ENCODE measurements at regions not wholly inside any gene's neighbourhood (a gene's known extent, or its start where the extent isn't known, plus 50 kb on each side); places are given as distances from the start of the nearest gene placed in this dataset.
"Not testable (repeated sequence)": the region's sequence is repeated elsewhere in the genome, so short reads cannot be mapped to it uniquely, and the experiment has no call there.

DNA sequence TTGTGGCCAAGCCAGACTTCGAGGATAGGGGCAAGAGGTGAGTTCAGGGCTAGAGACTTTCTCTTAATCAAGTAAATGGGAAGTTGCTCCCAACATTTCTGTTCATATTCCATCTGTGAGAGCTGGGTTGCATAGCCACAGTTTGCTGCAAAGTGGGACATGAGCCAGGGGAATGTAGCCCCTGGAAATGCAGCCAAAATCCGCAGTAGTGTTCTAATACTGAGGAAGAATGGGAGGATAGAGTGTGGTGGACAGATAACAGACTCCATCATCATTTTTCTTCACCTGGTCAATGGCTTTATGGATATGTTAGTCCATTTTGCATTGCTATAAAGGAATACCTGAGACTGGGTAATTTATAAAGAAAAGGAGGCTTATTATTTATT, 177.7 kb downstream of the SKIDA1 start:
- Histone ChIP-seq H3K36me3 (ENCODE audit: control insufficient read depth, insufficient read depth, low read length) (no peaks in the 10 kb centered on the region), H3K9me3 (ENCODE audit: control insufficient read depth, low read length) (no peaks in the 10 kb centered on the region), H3K4me3 (ENCODE audit: insufficient read depth, low read depth, low read length, poor library complexity, severe bottlenecking) (no peak overlapping the region), H3K27me3 (replicated peaks; ENCODE audit: control insufficient read depth, insufficient read depth, low read length, poor library complexity, severe bottlenecking) (no peaks in the 10 kb centered on the region), H3K4me1 (ENCODE audit: control insufficient read depth, insufficient read depth, low read length, poor library complexity, severe bottlenecking) (no peaks in the 10 kb centered on the region), H3K27ac (ENCODE audit: insufficient read depth, low read length, poor library complexity, severe bottlenecking) (no peak overlapping the region)
- DNase-seq, result no peak

- no peak for DNase-seq
- no peaks in the 10 kb centered on the region for H3K27me3 ChIP-seq (replicated peaks; ENCODE audit: control insufficient read depth, insufficient read depth, low read length, poor library complexity, severe bottlenecking)
- no peaks in the 10 kb centered on the region for H3K4me1 ChIP-seq (ENCODE audit: control insufficient read depth, insufficient read depth, low read length, poor library complexity, severe bottlenecking)
- H3K36me3 ChIP-seq (ENCODE audit: control insufficient read depth, insufficient read depth, low read length), result no peaks in the 10 kb centered on the region
- H3K27ac ChIP-seq (ENCODE audit: insufficient read depth, low read length, poor library complexity, severe bottlenecking), result no peak overlapping the region
- no peak overlapping the region for H3K4me3 ChIP-seq (ENCODE audit: insufficient read depth, low read depth, low read length, poor library complexity, severe bottlenecking)
- H3K9me3 ChIP-seq (ENCODE audit: control insufficient read depth, low read length), result no peaks in the 10 kb centered on the region
Observed at GRCh38 chr10:21347043-21347784, 178.3 kb downstream of the SKIDA1 start.

DNA sequence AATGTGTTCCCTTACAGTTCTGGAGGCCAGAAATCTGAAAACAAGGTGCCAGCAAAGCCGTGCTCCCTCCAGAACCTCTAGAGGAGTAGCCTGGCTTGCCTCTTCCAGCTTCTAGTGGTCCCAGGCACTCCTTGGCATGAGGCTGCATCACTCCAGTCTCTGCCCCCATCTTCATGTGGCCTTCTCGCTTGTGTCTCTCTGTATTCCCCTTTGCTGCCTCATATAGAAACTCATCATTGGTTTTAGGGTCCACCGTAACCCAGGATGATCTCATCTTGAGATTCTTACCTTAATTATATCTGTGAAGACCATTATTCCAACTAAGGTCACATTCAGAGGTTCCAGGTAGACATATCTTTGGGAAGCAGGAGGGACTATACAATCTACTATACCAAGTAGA, 182.4 kb downstream of the SKIDA1 start:
- Histone ChIP-seq H3K27ac (ENCODE audit: insufficient read depth, low read length, poor library complexity, severe bottlenecking) (no peak overlapping the region), H3K4me3 (ENCODE audit: insufficient read depth, low read depth, low read length, poor library complexity, severe bottlenecking) (no peak overlapping the region)
- DNase-seq, result no peak

DNA sequence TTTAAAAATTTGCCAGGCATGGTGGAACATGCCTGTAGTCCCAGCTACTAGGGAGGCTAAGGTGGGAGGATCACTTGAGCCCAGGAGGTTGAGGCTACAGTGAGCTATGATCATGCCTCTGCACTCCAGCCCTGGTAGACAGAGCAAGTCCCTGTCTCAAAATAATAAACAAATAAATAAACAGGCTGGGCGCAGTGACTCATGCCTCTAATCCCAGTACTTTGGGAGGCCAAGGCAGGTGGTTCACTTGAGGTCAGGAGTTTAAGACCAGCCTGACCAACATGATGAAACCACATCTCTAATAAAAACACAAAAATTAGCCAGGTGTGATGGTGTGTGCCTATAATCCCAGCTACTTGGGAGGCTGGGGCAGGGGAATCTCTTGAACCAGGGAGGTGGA, 183.0 kb downstream of the SKIDA1 start:
- DNase-seq; H3K9me3 ChIP-seq (ENCODE audit: control insufficient read depth, low read length); H3K36me3 ChIP-seq (ENCODE audit: control insufficient read depth, insufficient read depth, low read length); H3K27ac ChIP-seq (ENCODE audit: insufficient read depth, low read length, poor library complexity, severe bottlenecking); H3K27me3 ChIP-seq (replicated peaks; ENCODE audit: control insufficient read depth, insufficient read depth, low read length, poor library complexity, severe bottlenecking); H3K4me3 ChIP-seq (ENCODE audit: insufficient read depth, low read depth, low read length, poor library complexity, severe bottlenecking); H3K4me1 ChIP-seq (ENCODE audit: control insufficient read depth, insufficient read depth, low read length, poor library complexity, severe bottlenecking): not testable (repeated sequence)

More for the DNA sequence above, 182.4 kb downstream of the SKIDA1 start:
- Histone ChIP-seq H3K9me3 (ENCODE audit: control insufficient read depth, low read length) (no peaks in the 10 kb centered on the region), H3K27me3 (replicated peaks; ENCODE audit: control insufficient read depth, insufficient read depth, low read length, poor library complexity, severe bottlenecking) (no peaks in the 10 kb centered on the region), H3K4me1 (ENCODE audit: control insufficient read depth, insufficient read depth, low read length, poor library complexity, severe bottlenecking) (no peaks in the 10 kb centered on the region), H3K36me3 (ENCODE audit: control insufficient read depth, insufficient read depth, low read length) (no peaks in the 10 kb centered on the region)

DNA sequence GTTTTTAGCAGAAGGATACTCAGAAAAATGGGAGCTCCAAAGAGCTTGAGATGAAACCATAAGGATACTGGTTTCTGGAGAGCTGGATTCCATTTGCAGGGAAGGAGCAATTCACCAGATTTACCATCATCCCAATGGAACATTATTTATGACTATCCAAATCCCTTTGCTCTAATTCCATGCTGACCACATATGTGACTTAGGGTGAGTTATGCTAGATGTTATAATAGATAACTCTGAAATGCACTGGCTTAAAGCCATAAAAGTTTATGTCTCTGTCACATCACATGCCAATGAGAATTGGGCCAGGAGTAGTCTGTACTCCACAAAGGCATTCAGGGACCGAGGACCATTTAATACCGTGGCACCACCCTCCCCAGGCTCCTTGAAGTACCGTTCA, 185.2 kb downstream of the SKIDA1 start:
- Histone ChIP-seq H3K27ac (ENCODE audit: insufficient read depth, low read length, poor library complexity, severe bottlenecking) (no peak overlapping the region), H3K4me3 (ENCODE audit: insufficient read depth, low read depth, low read length, poor library complexity, severe bottlenecking) (no peak overlapping the region), H3K36me3 (ENCODE audit: control insufficient read depth, insufficient read depth, low read length) (no peaks in the 10 kb centered on the region), H3K9me3 (ENCODE audit: control insufficient read depth, low read length) (no peaks in the 10 kb centered on the region), H3K27me3 (replicated peaks; ENCODE audit: control insufficient read depth, insufficient read depth, low read length, poor library complexity, severe bottlenecking) (no peaks in the 10 kb centered on the region), H3K4me1 (ENCODE audit: control insufficient read depth, insufficient read depth, low read length, poor library complexity, severe bottlenecking) (no peaks in the 10 kb centered on the region)
- no peak for DNase-seq

GRCh38 chr10:21337171-21337792, 188.2 kb downstream of the SKIDA1 start:
- no peak overlapping the region for H3K27ac ChIP-seq (ENCODE audit: insufficient read depth, low read length, poor library complexity, severe bottlenecking)
- no peaks in the 10 kb centered on the region for H3K9me3 ChIP-seq (ENCODE audit: control insufficient read depth, low read length)
- no peak for DNase-seq
- H3K36me3 ChIP-seq (ENCODE audit: control insufficient read depth, insufficient read depth, low read length), result no peaks in the 10 kb centered on the region
- no peak overlapping the region for H3K4me3 ChIP-seq (ENCODE audit: insufficient read depth, low read depth, low read length, poor library complexity, severe bottlenecking)
- H3K4me1 ChIP-seq (ENCODE audit: control insufficient read depth, insufficient read depth, low read length, poor library complexity, severe bottlenecking), result no peaks in the 10 kb centered on the region
- no peaks in the 10 kb centered on the region for H3K27me3 ChIP-seq (replicated peaks; ENCODE audit: control insufficient read depth, insufficient read depth, low read length, poor library complexity, severe bottlenecking)

DNA sequence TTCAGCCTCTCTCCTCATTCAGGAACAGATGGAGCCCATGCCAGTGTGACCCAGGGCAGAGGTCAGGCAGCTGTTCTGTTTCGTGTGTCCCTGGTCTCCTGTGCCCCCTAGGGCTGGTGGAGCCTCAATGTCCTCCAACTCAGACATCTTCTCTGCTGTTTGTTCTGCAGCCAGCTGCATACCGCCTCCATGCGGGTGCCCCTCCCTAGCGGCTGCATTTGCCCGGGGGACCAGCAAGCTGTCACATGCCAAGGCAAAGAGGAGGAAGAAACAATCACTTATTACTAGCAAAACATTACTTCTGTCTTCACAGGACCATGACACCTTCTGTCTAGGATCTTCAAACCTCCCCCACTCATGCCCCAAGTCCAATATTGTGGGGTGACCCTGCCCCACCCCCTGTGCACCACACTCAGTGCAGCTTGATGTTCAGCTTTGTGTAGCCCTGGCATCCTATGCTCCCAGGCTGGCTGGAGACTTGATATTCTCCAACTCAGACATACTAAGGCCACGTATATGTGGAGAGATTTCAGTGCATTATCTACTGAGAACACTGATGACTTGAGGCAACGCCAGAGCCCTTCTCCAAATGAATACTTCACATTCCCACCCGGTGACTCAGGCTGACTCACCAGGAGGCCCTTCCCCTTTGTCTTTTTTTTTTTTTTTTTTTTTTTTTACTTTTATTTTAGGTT, 188.9 kb downstream of the SKIDA1 start:
- H3K4me3 ChIP-seq (ENCODE audit: insufficient read depth, low read depth, low read length, poor library complexity, severe bottlenecking), result no peak overlapping the region
- H3K4me1 ChIP-seq (ENCODE audit: control insufficient read depth, insufficient read depth, low read length, poor library complexity, severe bottlenecking), result no peaks in the 10 kb centered on the region
- no peaks in the 10 kb centered on the region for H3K36me3 ChIP-seq (ENCODE audit: control insufficient read depth, insufficient read depth, low read length)
- H3K27me3 ChIP-seq (replicated peaks; ENCODE audit: control insufficient read depth, insufficient read depth, low read length, poor library complexity, severe bottlenecking), result no peaks in the 10 kb centered on the region
- H3K27ac ChIP-seq (ENCODE audit: insufficient read depth, low read length, poor library complexity, severe bottlenecking), result no peak overlapping the region
- DNase-seq, result no peak
- no peaks in the 10 kb centered on the region for H3K9me3 ChIP-seq (ENCODE audit: control insufficient read depth, low read length)

DNA sequence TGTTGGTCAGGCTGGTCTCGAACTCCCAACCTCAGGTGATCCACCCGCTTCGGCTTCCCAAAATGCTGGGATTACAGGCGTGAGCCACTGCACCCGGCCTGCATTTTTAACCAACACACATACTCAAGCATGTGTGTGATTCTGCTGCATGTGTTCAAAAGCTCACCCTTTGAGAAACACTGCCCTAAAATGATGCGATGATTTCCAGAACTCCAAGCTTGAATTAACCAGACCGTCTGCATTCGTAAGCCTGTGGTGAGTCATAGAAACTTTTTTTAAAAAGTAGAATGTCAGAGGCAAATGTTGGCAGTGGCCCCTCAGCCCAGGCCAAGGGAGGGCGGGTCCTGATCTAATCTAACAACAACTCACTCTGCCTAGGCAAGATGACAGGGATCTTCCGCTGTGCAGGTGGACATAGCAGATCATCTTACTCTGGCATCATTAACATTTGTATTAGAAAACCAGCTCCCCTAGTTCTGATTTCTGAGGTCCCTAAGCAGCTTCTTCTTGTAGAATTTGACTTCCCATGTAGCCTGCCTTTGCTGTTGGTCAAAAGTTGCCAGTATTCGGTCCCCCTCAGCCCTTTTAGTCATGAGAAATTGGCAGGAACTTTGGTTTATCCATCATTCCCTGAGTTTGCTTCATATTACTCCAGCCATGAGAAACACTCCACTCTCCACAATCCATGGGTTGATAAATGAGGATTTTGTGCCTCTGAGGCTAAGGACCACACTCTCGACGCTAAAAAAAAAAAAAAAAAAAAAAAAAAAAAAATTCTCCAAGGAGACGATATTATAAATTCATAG, 190.4 kb downstream of the SKIDA1 start:
- Histone ChIP-seq H3K9me3 (ENCODE audit: control insufficient read depth, low read length) (no peaks in the 10 kb centered on the region), H3K4me3 (ENCODE audit: insufficient read depth, low read depth, low read length, poor library complexity, severe bottlenecking) (no peak overlapping the region), H3K27ac (ENCODE audit: insufficient read depth, low read length, poor library complexity, severe bottlenecking) (no peak overlapping the region), H3K27me3 (replicated peaks; ENCODE audit: control insufficient read depth, insufficient read depth, low read length, poor library complexity, severe bottlenecking) (no peaks in the 10 kb centered on the region), H3K36me3 (ENCODE audit: control insufficient read depth, insufficient read depth, low read length) (no peaks in the 10 kb centered on the region), H3K4me1 (ENCODE audit: control insufficient read depth, insufficient read depth, low read length, poor library complexity, severe bottlenecking) (no peaks in the 10 kb centered on the region)
- no peak for DNase-seq

DNA sequence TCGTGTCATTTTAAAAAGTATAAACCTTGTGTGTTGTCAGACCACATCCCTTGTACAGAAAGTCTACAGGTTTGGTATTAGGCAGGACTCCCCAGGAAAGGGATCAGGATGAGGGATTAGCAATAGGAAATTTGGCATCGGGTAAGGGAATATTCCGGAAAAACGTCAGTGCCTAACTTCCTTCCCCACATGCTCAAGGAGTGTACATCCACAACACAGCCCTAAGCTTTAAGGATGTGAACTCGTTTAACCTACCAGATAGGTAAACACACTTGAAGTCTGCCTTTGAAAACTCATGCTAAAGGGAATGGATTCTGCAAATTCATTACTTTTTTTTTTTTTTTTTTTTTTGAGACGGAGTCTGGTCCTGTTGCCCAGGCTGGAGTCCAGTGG, 194.9 kb downstream of the SKIDA1 start:
- Histone ChIP-seq H3K36me3 (ENCODE audit: control insufficient read depth, insufficient read depth, low read length) (no peaks in the 10 kb centered on the region), H3K27me3 (replicated peaks; ENCODE audit: control insufficient read depth, insufficient read depth, low read length, poor library complexity, severe bottlenecking) (no peaks in the 10 kb centered on the region), H3K27ac (ENCODE audit: insufficient read depth, low read length, poor library complexity, severe bottlenecking) (no peak overlapping the region), H3K4me1 (ENCODE audit: control insufficient read depth, insufficient read depth, low read length, poor library complexity, severe bottlenecking) (no peaks in the 10 kb centered on the region), H3K4me3 (ENCODE audit: insufficient read depth, low read depth, low read length, poor library complexity, severe bottlenecking) (no peak overlapping the region), H3K9me3 (ENCODE audit: control insufficient read depth, low read length) (no peaks in the 10 kb centered on the region)
- no peak for DNase-seq
